HG02610 (cell line): ENCODE measurements at regions not wholly inside any gene's neighbourhood (a gene's known extent, or its start where the extent isn't known, plus 50 kb on each side); places are given as distances from the start of the nearest gene placed in this dataset.

ENCODE experiments used
- ATAC-seq: cut with Tn5 transposase; IDR thresholded peaks from one replicate; pipeline ENCODE4 v1.9.1; 2021; ENCODE audit warnings: mild to moderate bottlenecking, moderate library complexity; ENCODE audit not compliant: unreplicated experiment

GRCh38 chr3:80542456-80542855, 774.7 kb upstream of the ROBO1 start:
- ATAC-seq: no peak

- ATAC-seq: no peak
Measured at GRCh38 chr3:80537680-80538079, 769.9 kb upstream of the ROBO1 start.

GRCh38 chr3:80535286-80535685, 767.5 kb upstream of the ROBO1 start:
- ATAC-seq: no peak

GRCh38 chr3:80533553-80533952, 765.8 kb upstream of the ROBO1 start:
- ATAC-seq: no peak

GRCh38 chr3:80526153-80526552, 758.4 kb upstream of the ROBO1 start:
- no peak for ATAC-seq

- no peak for ATAC-seq
Measured at GRCh38 chr3:80521081-80521480, 753.3 kb upstream of the ROBO1 start.

- ATAC-seq: no peak
Measured at GRCh38 chr3:80519436-80519835, 751.6 kb upstream of the ROBO1 start.

GRCh38 chr3:80496452-80496851, 728.7 kb upstream of the ROBO1 start:
- ATAC-seq: no peak

GRCh38 chr3:80492162-80492561, 724.4 kb upstream of the ROBO1 start:
- no peak for ATAC-seq

GRCh38 chr3:80472961-80473360, 705.2 kb upstream of the ROBO1 start:
- ATAC-seq: no peak

- ATAC-seq: no peak
Measured at GRCh38 chr3:80472459-80472858, 704.7 kb upstream of the ROBO1 start.

- ATAC-seq: no peak
Measured at GRCh38 chr3:80470433-80470832, 702.6 kb upstream of the ROBO1 start.

- no peak for ATAC-seq
Measured at GRCh38 chr3:80465746-80466145, 697.9 kb upstream of the ROBO1 start.

GRCh38 chr3:80451393-80451792, 683.6 kb upstream of the ROBO1 start:
- no peak for ATAC-seq

- ATAC-seq: no peak
Measured at GRCh38 chr3:80445641-80446040, 677.8 kb upstream of the ROBO1 start.

GRCh38 chr3:80445053-80445452, 677.3 kb upstream of the ROBO1 start:
- no peak for ATAC-seq

- ATAC-seq: no peak
Measured at GRCh38 chr3:80439490-80439889, 671.7 kb upstream of the ROBO1 start.

GRCh38 chr3:80434366-80434765, 666.6 kb upstream of the ROBO1 start:
- ATAC-seq: no peak

- ATAC-seq: no peak
Measured at GRCh38 chr3:80424951-80425350, 657.2 kb upstream of the ROBO1 start.

- ATAC-seq: no peak
Measured at GRCh38 chr3:80408030-80408721, 640.4 kb upstream of the ROBO1 start.

- no peak for ATAC-seq
Measured at GRCh38 chr3:80405618-80406017, 637.8 kb upstream of the ROBO1 start.

- ATAC-seq: no peak
Measured at GRCh38 chr3:80395023-80395422, 627.2 kb upstream of the ROBO1 start.

GRCh38 chr3:80391573-80391972, 623.8 kb upstream of the ROBO1 start:
- ATAC-seq: peak; percentile 83
